ENCODE measurements at regions not wholly inside any gene's neighbourhood (a gene's known extent, or its start where the extent isn't known, plus 50 kb on each side); places are given as distances from the start of the nearest gene placed in this dataset.

DNA sequence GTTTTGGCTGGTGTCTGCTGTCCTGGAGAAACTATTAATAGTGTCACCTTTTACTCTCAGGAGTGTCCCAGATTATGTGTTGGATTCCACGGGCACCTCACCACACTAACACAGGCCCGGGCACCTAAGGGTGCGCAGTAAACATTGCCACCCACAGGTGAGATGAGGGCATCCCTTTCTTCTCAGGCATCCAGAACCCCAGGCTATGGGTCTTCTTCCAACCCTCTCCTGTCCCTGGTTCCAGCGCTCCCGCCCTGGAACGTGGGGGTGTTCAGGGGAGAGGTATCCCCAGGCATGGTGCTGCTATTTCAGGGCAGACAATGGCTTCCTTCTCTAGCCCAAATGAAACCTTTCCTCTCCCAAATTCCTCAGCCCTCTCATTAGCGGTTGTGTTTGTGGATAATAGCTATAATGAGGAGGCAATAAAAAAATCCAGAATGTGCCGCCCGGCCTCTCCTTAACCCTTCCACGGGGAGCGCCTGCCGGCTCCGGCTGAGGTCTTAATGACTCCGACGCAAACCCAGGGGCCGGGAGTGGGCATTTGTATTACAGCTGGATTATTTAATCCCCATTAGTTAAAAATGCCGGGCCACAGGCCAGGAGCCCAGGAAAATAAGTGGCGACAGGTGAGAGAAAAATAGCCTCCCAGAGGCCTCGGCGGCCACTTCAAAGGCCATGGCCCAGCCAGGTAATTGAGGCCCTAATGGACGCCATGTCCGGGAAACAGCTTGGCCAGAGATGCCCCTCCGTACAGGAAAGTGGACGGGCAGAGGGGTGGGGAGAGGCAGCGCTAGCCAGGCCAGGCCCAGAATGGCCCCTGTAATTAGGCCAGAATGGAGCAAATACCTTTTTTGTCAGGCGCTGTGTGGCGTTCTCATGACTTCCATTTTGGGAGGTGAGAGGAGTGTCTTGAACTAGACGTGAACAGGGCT is 102.8 kb downstream of the IRX5 start:
- TF ChIP-seq POLR2A (IDR thresholded peaks at IDR 0.05), result no peak
- TF ChIP-seq CTCF (IDR thresholded peaks at IDR 0.05), result no peak
- no peaks in the 10 kb centered on the region for H3K9me3 ChIP-seq
- intact Hi-C loops (cut with DNase I), result no loop called here
- 85% methylated on average over 17 of the region's 28 CpGs for WGBS (ENCODE audit: insufficient coverage, low coverage, low lambda C conversion rate, missing lambda C conversion rate)
- H3K4me1 ChIP-seq, result no peaks in the 10 kb centered on the region
- no peak overlapping the region for H3K27ac ChIP-seq
- H3K27me3 ChIP-seq, result no peaks in the 10 kb centered on the region
- ATAC-seq (no peak), DNase-seq (peak in 1 of 3 donors; percentile 27)
- no peaks in the 10 kb centered on the region for H3K36me3 ChIP-seq
- no peak overlapping the region for H3K4me3 ChIP-seq

DNA sequence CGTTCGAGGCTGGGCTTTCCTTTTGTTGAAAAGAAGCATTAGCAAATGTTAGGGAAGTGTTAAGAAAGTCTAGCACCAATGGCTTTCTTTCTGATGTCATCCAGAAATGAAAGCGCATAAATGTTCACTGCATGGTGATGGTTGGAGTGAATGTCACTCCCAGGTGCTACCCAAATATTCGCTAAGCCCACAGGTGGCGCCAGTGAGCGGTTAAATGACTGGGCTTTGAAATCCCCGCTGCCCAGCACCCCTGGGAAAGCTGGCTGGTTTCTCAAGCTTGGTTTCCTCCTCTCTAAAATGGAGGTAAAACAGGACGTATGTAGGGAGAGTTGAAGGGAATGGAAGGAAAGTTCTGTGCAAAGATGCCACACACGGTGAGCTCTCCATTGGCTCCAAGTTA is 104.4 kb downstream of the IRX5 start:
- H3K27ac ChIP-seq, result no peak overlapping the region
- intact Hi-C loops (cut with DNase I), result no loop called here
- H3K27me3 ChIP-seq, result no peaks in the 10 kb centered on the region
- WGBS (ENCODE audit: insufficient coverage, low coverage, low lambda C conversion rate, missing lambda C conversion rate), result 19% methylated on average over 9 of the region's 9 CpGs
- no peaks in the 10 kb centered on the region for H3K4me1 ChIP-seq
- DNase-seq (peak in 2 of 3 donors; percentile 39 to 51), ATAC-seq (peak; percentile 33 to 70 (median 61))
- H3K36me3 ChIP-seq, result no peaks in the 10 kb centered on the region
- TF ChIP-seq CTCF (IDR thresholded peaks at IDR 0.05), result peak; percentile 14 to 60 (median 49)
- no peak for TF ChIP-seq POLR2A (IDR thresholded peaks at IDR 0.05)
- no peaks in the 10 kb centered on the region for H3K9me3 ChIP-seq
- H3K4me3 ChIP-seq, result no peak overlapping the region

DNA sequence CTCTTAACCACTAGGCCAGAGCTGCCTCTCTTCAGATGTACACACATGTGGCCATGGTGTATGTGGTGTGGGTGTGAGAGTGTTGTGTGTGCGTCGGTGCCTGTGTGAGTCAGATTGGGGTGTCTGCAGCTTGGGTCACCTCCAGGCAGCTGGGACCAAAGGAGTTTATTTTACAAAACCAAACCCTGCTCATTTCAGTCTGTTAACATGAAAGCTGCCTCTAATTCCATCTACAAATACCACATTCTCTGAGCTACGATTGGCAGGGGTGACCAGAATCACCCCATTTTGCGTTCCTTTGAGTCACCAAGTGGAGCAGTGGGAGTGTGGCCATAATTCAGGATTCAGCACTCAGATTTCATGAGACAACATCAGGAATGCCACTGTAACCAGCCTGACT is 105.3 kb downstream of the IRX5 start:
- no peaks in the 10 kb centered on the region for H3K36me3 ChIP-seq
- no peaks in the 10 kb centered on the region for H3K4me1 ChIP-seq
- TF ChIP-seq CTCF (IDR thresholded peaks at IDR 0.05), result no peak
- TF ChIP-seq POLR2A (IDR thresholded peaks at IDR 0.05), result no peak
- DNase-seq (no peak), ATAC-seq (no peak)
- H3K4me3 ChIP-seq, result no peak overlapping the region
- no peak overlapping the region for H3K27ac ChIP-seq
- 47% methylated on average over 2 of the region's 4 CpGs for WGBS (ENCODE audit: insufficient coverage, low coverage, low lambda C conversion rate, missing lambda C conversion rate)
- H3K27me3 ChIP-seq, result no peaks in the 10 kb centered on the region
- intact Hi-C loops (cut with DNase I), result no loop called here
- no peaks in the 10 kb centered on the region for H3K9me3 ChIP-seq

- no peak for ATAC-seq
- H3K4me1 ChIP-seq, result no peaks in the 10 kb centered on the region
- H3K4me3 ChIP-seq, result no peak overlapping the region
- TF ChIP-seq CTCF (IDR thresholded peaks at IDR 0.05) (no peak), POLR2A (IDR thresholded peaks at IDR 0.05) (no peak)
- DNase-seq, result no peak
- H3K27ac ChIP-seq, result no peak overlapping the region
- intact Hi-C loops (cut with DNase I), result no loop called here
- H3K9me3 ChIP-seq, result no peaks in the 10 kb centered on the region
- H3K36me3 ChIP-seq, result no peaks in the 10 kb centered on the region
- H3K27me3 ChIP-seq, result no peaks in the 10 kb centered on the region
- WGBS (ENCODE audit: insufficient coverage, low coverage, low lambda C conversion rate, missing lambda C conversion rate), result 100% methylated on average over 3 of the region's 14 CpGs
Observed at GRCh38 chr16:55036371-55036821, 105.7 kb downstream of the IRX5 start.
